ENCODE measurements at regions not wholly inside any gene's neighbourhood (a gene's known extent, or its start where the extent isn't known, plus 50 kb on each side); places are given as distances from the start of the nearest gene placed in this dataset.

DNA sequence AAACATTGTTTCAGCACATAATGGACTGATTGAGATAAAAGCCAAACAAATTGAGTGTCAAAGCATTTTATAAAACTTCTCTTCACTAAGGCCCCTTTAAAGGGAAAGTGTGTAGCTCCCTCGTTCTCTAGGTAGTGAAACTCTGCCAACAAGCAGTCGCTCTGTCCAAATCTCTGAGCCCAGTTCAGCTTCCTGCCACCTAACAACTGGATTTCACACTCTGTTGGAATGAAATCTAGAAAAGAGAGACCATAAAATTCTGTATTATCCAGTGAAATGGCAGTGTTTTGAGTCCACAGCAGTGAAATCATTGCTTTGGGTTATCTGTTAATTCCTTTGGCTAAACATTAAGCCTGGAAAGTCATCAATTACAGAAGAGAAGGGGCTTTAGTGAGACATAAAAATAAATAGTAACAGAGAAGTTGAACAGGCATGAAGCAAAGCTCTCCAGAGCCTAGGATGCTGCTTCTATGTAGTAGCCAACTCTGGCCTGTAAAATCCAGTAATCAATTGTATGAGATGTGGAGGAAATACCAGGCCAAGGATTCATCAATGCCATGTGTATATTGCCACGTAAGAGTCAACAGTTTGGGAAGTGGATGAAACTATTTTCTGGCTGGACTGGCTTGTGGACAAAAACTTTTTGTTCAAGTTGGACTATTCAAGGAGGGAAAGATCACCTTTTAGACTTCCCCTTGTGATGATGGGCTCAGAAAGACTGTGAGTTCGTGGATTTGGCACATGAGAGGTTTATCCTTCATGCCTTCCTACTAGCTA lies 122.5 kb downstream of the WIF1 start:
- no peak overlapping the region for H3K4me2 ChIP-seq
- 6% methylated on average over 4 of the region's 4 CpGs for WGBS (ENCODE audit: low lambda C conversion rate)
- no peak for DNase-seq
- no peak overlapping the region for H3K4me3 ChIP-seq (ENCODE audit: low read depth in 2 of 2, low read length in 1 of 2)
- no peak overlapping the region for H2AFZ ChIP-seq (ENCODE audit: low read depth)
- H3K79me2 ChIP-seq (ENCODE audit: insufficient read depth), result no peaks in the 10 kb centered on the region
- no peaks in the 10 kb centered on the region for H4K20me1 ChIP-seq (ENCODE audit: insufficient read depth)
- ChIA-PET POLR2A (no interaction called here), CTCF (no interaction called here)
- H3K9ac ChIP-seq, result no peak overlapping the region
- no peaks in the 10 kb centered on the region for H3K36me3 ChIP-seq (replicated peaks in 1 of 2; ENCODE audit: control insufficient read depth in 1 of 2, insufficient read depth in 2 of 2, low read length in 1 of 2)
- H3K9me3 ChIP-seq, result no peaks in the 10 kb centered on the region
- no peaks in the 10 kb centered on the region for H3K27me3 ChIP-seq (ENCODE audit: insufficient read depth)
- no peaks in the 10 kb centered on the region for H3K4me1 ChIP-seq (ENCODE audit: control insufficient read depth in 1 of 2, insufficient read depth in 2 of 2, low read depth in 1 of 2, low read length in 1 of 2)
- no peaks in the 10 kb centered on the region for H3F3A ChIP-seq (replicated peaks; ENCODE audit: insufficient read depth)
- TF ChIP-seq EZH2phosphoT487 (IDR thresholded peaks at IDR 0.05; ENCODE audit: borderline replicate concordance, low read depth), result no peak
- TF ChIP-seq, protein P1, sequence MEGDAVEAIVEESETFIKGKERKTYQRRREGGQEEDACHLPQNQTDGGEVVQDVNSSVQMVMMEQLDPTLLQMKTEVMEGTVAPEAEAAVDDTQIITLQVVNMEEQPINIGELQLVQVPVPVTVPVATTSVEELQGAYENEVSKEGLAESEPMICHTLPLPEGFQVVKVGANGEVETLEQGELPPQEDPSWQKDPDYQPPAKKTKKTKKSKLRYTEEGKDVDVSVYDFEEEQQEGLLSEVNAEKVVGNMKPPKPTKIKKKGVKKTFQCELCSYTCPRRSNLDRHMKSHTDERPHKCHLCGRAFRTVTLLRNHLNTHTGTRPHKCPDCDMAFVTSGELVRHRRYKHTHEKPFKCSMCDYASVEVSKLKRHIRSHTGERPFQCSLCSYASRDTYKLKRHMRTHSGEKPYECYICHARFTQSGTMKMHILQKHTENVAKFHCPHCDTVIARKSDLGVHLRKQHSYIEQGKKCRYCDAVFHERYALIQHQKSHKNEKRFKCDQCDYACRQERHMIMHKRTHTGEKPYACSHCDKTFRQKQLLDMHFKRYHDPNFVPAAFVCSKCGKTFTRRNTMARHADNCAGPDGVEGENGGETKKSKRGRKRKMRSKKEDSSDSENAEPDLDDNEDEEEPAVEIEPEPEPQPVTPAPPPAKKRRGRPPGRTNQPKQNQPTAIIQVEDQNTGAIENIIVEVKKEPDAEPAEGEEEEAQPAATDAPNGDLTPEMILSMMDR (IDR thresholded peaks at IDR 0.05), result no peak
- TF ChIP-seq, protein P2, sequence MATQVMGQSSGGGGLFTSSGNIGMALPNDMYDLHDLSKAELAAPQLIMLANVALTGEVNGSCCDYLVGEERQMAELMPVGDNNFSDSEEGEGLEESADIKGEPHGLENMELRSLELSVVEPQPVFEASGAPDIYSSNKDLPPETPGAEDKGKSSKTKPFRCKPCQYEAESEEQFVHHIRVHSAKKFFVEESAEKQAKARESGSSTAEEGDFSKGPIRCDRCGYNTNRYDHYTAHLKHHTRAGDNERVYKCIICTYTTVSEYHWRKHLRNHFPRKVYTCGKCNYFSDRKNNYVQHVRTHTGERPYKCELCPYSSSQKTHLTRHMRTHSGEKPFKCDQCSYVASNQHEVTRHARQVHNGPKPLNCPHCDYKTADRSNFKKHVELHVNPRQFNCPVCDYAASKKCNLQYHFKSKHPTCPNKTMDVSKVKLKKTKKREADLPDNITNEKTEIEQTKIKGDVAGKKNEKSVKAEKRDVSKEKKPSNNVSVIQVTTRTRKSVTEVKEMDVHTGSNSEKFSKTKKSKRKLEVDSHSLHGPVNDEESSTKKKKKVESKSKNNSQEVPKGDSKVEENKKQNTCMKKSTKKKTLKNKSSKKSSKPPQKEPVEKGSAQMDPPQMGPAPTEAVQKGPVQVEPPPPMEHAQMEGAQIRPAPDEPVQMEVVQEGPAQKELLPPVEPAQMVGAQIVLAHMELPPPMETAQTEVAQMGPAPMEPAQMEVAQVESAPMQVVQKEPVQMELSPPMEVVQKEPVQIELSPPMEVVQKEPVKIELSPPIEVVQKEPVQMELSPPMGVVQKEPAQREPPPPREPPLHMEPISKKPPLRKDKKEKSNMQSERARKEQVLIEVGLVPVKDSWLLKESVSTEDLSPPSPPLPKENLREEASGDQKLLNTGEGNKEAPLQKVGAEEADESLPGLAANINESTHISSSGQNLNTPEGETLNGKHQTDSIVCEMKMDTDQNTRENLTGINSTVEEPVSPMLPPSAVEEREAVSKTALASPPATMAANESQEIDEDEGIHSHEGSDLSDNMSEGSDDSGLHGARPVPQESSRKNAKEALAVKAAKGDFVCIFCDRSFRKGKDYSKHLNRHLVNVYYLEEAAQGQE (IDR thresholded peaks at IDR 0.05; ENCODE audit: low read depth, low read length), result no peak
- no peak for TF ChIP-seq SMC3 (IDR thresholded peaks at IDR 0.05; ENCODE audit: low read depth, low read length)
- no peak overlapping the region for H3K27ac ChIP-seq (ENCODE audit: low read depth in 2 of 2, low read length in 1 of 2)
- no peaks in the 10 kb centered on the region for H3K9me2 ChIP-seq

DNA sequence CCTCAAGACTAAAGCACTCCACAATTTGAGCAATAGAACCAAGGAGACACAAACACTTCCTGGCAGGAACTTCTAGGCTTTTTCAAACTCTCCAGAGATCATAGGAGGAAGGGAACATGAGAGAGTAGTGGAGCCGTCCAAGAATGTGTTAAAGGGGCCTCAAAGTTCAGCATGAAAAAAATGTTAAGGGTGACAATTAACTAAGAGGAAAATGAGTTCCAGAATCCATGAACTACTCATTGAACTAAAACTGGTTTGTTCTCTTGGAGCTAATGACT lies 122.0 kb downstream of the WIF1 start:
- Histone ChIP-seq H2AFZ (ENCODE audit: low read depth) (no peak overlapping the region), H3K4me2 (no peak overlapping the region), H3K27ac (ENCODE audit: low read depth in 2 of 2, low read length in 1 of 2) (no peak overlapping the region), H3K79me2 (ENCODE audit: insufficient read depth) (no peaks in the 10 kb centered on the region), H3K9me2 (no peaks in the 10 kb centered on the region), H3K4me3 (ENCODE audit: low read depth in 2 of 2, low read length in 1 of 2) (no peak overlapping the region), H3K9ac (no peak overlapping the region), H3K9me3 (no peaks in the 10 kb centered on the region), H4K20me1 (ENCODE audit: insufficient read depth) (no peaks in the 10 kb centered on the region), H3K36me3 (replicated peaks in 1 of 2; ENCODE audit: control insufficient read depth in 1 of 2, insufficient read depth in 2 of 2, low read length in 1 of 2) (no peaks in the 10 kb centered on the region), H3K4me1 (ENCODE audit: control insufficient read depth in 1 of 2, insufficient read depth in 2 of 2, low read depth in 1 of 2, low read length in 1 of 2) (no peaks in the 10 kb centered on the region), H3K27me3 (ENCODE audit: insufficient read depth) (no peaks in the 10 kb centered on the region), H3F3A (replicated peaks; ENCODE audit: insufficient read depth) (no peaks in the 10 kb centered on the region)
- ChIA-PET CTCF (interaction anchor here (0.6 kb wide), 1 partner anchor 78 kb away, joined by 4 read pairs; no protein-coding TSS in a partner anchor), POLR2A (no interaction called here)
- WGBS (ENCODE audit: low lambda C conversion rate), result 0% methylated on average over 1 of the region's 1 CpG
- DNase-seq, result no peak
- TF ChIP-seq ZBTB33 (IDR thresholded peaks at IDR 0.05; ENCODE audit: borderline replicate concordance, low read depth), result no peak
- TF ChIP-seq, protein P1 (IDR thresholded peaks at IDR 0.05), result no peak
- TF ChIP-seq EP300 (IDR thresholded peaks at IDR 0.05; ENCODE audit: borderline replicate concordance in 1 of 2, low read depth in 1 of 2, low read length in 1 of 2), result no peak
- TF ChIP-seq POLR2AphosphoS5 (IDR thresholded peaks at IDR 0.05; ENCODE audit: low read depth, low read length), result no peak
- no peak for TF ChIP-seq RAD21 (IDR thresholded peaks at IDR 0.05; ENCODE audit: low read length)
- TF ChIP-seq NFIC (IDR thresholded peaks at IDR 0.05; ENCODE audit: borderline replicate concordance), result no peak
- no peak for TF ChIP-seq EZH2phosphoT487 (IDR thresholded peaks at IDR 0.05; ENCODE audit: borderline replicate concordance, low read depth)
- TF ChIP-seq USF2 (IDR thresholded peaks at IDR 0.05; ENCODE audit: borderline replicate concordance, low read depth, low read length), result no peak
- TF ChIP-seq NRF1 (IDR thresholded peaks at IDR 0.05; ENCODE audit: low read depth, low read length), result no peak
- TF ChIP-seq SMC3 (IDR thresholded peaks at IDR 0.05; ENCODE audit: low read depth, low read length), result no peak
- TF ChIP-seq MEF2A (IDR thresholded peaks at IDR 0.05; ENCODE audit: borderline replicate concordance, low read depth), result no peak
- TF ChIP-seq RFX5 (IDR thresholded peaks at IDR 0.05; ENCODE audit: low read length), result no peak
- TF ChIP-seq RCOR1 (IDR thresholded peaks at IDR 0.05; ENCODE audit: low read length), result no peak
